ENCODE measurements at regions not wholly inside any gene's neighbourhood (a gene's known extent, or its start where the extent isn't known, plus 50 kb on each side); places are given as distances from the start of the nearest gene placed in this dataset.

DNA sequence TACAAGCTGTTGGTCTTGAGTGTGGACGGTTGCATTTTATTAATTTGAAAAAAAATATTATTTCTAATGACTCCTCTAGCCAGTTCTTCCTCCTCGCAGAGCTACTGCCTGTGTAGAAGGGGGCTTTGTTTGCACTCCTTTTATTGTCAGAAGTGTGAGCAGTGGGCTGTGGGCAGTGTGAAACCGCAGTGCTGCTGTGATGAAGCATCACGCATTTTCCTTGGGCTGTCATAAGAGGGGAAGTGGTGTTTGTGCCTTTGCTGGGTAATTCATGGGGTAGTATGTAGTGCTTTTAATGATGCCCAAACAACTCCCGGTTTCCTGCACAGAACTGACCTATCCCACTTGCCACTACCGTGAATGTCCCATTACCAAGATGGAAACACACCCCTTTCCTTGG lies 357.3 kb downstream of the ZNF536 start:
- no peak for TF ChIP-seq GATA2 (IDR thresholded peaks at IDR 0.05; ENCODE audit: low read depth, low read length)
- no peak for TF ChIP-seq GATA3 (IDR thresholded peaks at IDR 0.05; ENCODE audit: low read depth, low read length)
